A172 (cell line): ENCODE measurements at regions not wholly inside any gene's neighbourhood (a gene's known extent, or its start where the extent isn't known, plus 50 kb on each side); places are given as distances from the start of the nearest gene placed in this dataset.
"Not testable (repeated sequence)": the region's sequence is repeated elsewhere in the genome, so short reads cannot be mapped to it uniquely, and the experiment has no call there.

ENCODE experiments used
- DNase-seq: peaks from one replicate; pipeline ENCODE4 v3.0.0-alpha.2; 2015; ENCODE audit warnings: low spot score

GRCh38 chr21:9744593-9744992, 776.8 kb upstream of the TPTE start:
- not testable (repeated sequence) for DNase-seq

- not testable (repeated sequence) for DNase-seq
Measured at GRCh38 chr21:9745457-9746108, 775.8 kb upstream of the TPTE start.

- not testable (repeated sequence) for DNase-seq
Measured at GRCh38 chr21:9746311-9746710, 775.1 kb upstream of the TPTE start.

- not testable (repeated sequence) for DNase-seq
Measured at GRCh38 chr21:9746831-9747606, 774.4 kb upstream of the TPTE start.

- DNase-seq, result not testable (repeated sequence)
Measured at GRCh38 chr21:9747870-9748269, 773.5 kb upstream of the TPTE start.

- not testable (repeated sequence) for DNase-seq
Measured at GRCh38 chr21:9748451-9748850, 772.9 kb upstream of the TPTE start.

- DNase-seq, result not testable (repeated sequence)
Measured at GRCh38 chr21:9749741-9750230, 771.6 kb upstream of the TPTE start.

- DNase-seq, result no peak
Measured at GRCh38 chr21:9750341-9751086, 770.9 kb upstream of the TPTE start.

- DNase-seq, result not testable (repeated sequence)
Measured at GRCh38 chr21:9751087-9751585, 770.2 kb upstream of the TPTE start.

- DNase-seq, result not testable (repeated sequence)
Measured at GRCh38 chr21:9752028-9752427, 769.4 kb upstream of the TPTE start.

- not testable (repeated sequence) for DNase-seq
Measured at GRCh38 chr21:9753441-9753840, 767.9 kb upstream of the TPTE start.

GRCh38 chr21:9753943-9754342, 767.4 kb upstream of the TPTE start:
- no peak for DNase-seq

GRCh38 chr21:9754434-9754833, 766.9 kb upstream of the TPTE start:
- not testable (repeated sequence) for DNase-seq

- no peak for DNase-seq
Measured at GRCh38 chr21:9755611-9756010, 765.8 kb upstream of the TPTE start.

GRCh38 chr21:9756677-9757076, 764.7 kb upstream of the TPTE start:
- DNase-seq, result no peak

GRCh38 chr21:9757118-9757517, 764.3 kb upstream of the TPTE start:
- DNase-seq, result not testable (repeated sequence)

GRCh38 chr21:9757572-9757971, 763.8 kb upstream of the TPTE start:
- not testable (repeated sequence) for DNase-seq

- no peak for DNase-seq
Measured at GRCh38 chr21:9758141-9758540, 763.2 kb upstream of the TPTE start.

GRCh38 chr21:9758888-9759287, 762.5 kb upstream of the TPTE start:
- no peak for DNase-seq

- DNase-seq, result no peak
Measured at GRCh38 chr21:9759972-9760371, 761.4 kb upstream of the TPTE start.

GRCh38 chr21:9760398-9761074, 760.8 kb upstream of the TPTE start:
- no peak for DNase-seq

- no peak for DNase-seq
Measured at GRCh38 chr21:9763306-9763705, 758.1 kb upstream of the TPTE start.
